Effector memory CD4-positive, alpha-beta T cell (primary cell): ENCODE measurements at regions not wholly inside any gene's neighbourhood (a gene's known extent, or its start where the extent isn't known, plus 50 kb on each side); places are given as distances from the start of the nearest gene placed in this dataset.

Experiments
- DNase-seq, 3 donors: peaks; one replicate each; pipeline ENCODE4 v3.0.0-alpha.2; 2020
- H3K27ac ChIP-seq: 2 replicates; pipeline ENCODE4 v1.7.0; 2013; ENCODE audit warnings: mild to moderate bottlenecking, low read length, moderate library complexity; ENCODE audit not compliant: insufficient read depth, poor library complexity, severe bottlenecking
- H3K27me3 ChIP-seq: replicated peaks from 2 replicates; pipeline ENCODE4 v1.7.0; 2013; ENCODE audit warnings: mild to moderate bottlenecking, low read length; ENCODE audit not compliant: insufficient read depth, control insufficient read depth, poor library complexity, severe bottlenecking
- H3K36me3 ChIP-seq: 2 replicates; pipeline ENCODE4 v1.7.0; 2013; ENCODE audit warnings: mild to moderate bottlenecking, low read length, moderate library complexity; ENCODE audit not compliant: control insufficient read depth, insufficient read depth
- H3K4me1 ChIP-seq: 2 replicates; pipeline ENCODE4 v1.7.0; 2013; ENCODE audit warnings: low read length, mild to moderate bottlenecking; ENCODE audit not compliant: control insufficient read depth, insufficient read depth, poor library complexity, severe bottlenecking
- H3K4me3 ChIP-seq: 2 replicates; pipeline ENCODE4 v1.7.0; 2013; ENCODE audit warnings: low read length, low read depth, mild to moderate bottlenecking; ENCODE audit not compliant: insufficient read depth, poor library complexity, severe bottlenecking
- H3K9me3 ChIP-seq: 2 replicates; pipeline ENCODE4 v1.7.0; 2013; ENCODE audit warnings: mild to moderate bottlenecking, low read length, moderate library complexity; ENCODE audit not compliant: control insufficient read depth

- H3K4me1 ChIP-seq, result no peaks in the 10 kb centered on the region
- no peak for DNase-seq
- no peak overlapping the region for H3K4me3 ChIP-seq
- no peaks in the 10 kb centered on the region for H3K27me3 ChIP-seq
- H3K36me3 ChIP-seq, result no peaks in the 10 kb centered on the region
- no peak overlapping the region for H3K27ac ChIP-seq
- no peaks in the 10 kb centered on the region for H3K9me3 ChIP-seq
Measured at GRCh38 chr11:88406876-88407275, 69.3 kb upstream of the CTSC start.

- Histone ChIP-seq H3K36me3 (no peaks in the 10 kb centered on the region), H3K9me3 (no peaks in the 10 kb centered on the region), H3K27ac (no peak overlapping the region), H3K27me3 (no peaks in the 10 kb centered on the region), H3K4me1 (no peaks in the 10 kb centered on the region), H3K4me3 (no peak overlapping the region)
- DNase-seq, result no peak
Measured at GRCh38 chr11:88405853-88406252, 68.3 kb upstream of the CTSC start.

GRCh38 chr11:88404932-88405710, 67.6 kb upstream of the CTSC start:
- no peak overlapping the region for H3K27ac ChIP-seq
- H3K4me1 ChIP-seq, result no peaks in the 10 kb centered on the region
- H3K4me3 ChIP-seq, result no peak overlapping the region
- no peaks in the 10 kb centered on the region for H3K9me3 ChIP-seq
- no peak for DNase-seq
- no peaks in the 10 kb centered on the region for H3K27me3 ChIP-seq
- H3K36me3 ChIP-seq, result no peaks in the 10 kb centered on the region

GRCh38 chr11:88404391-88404790, 66.9 kb upstream of the CTSC start:
- no peak overlapping the region for H3K27ac ChIP-seq
- no peaks in the 10 kb centered on the region for H3K4me1 ChIP-seq
- no peak overlapping the region for H3K4me3 ChIP-seq
- no peaks in the 10 kb centered on the region for H3K9me3 ChIP-seq
- no peaks in the 10 kb centered on the region for H3K36me3 ChIP-seq
- no peaks in the 10 kb centered on the region for H3K27me3 ChIP-seq
- DNase-seq, result no peak

GRCh38 chr11:88402784-88403183, 65.2 kb upstream of the CTSC start:
- Histone ChIP-seq H3K27ac (no peak overlapping the region), H3K9me3 (no peaks in the 10 kb centered on the region), H3K27me3 (no peaks in the 10 kb centered on the region), H3K4me1 (no peaks in the 10 kb centered on the region), H3K36me3 (no peaks in the 10 kb centered on the region), H3K4me3 (no peak overlapping the region)
- DNase-seq, result no peak

GRCh38 chr11:88402192-88402715, 64.7 kb upstream of the CTSC start:
- Histone ChIP-seq H3K27me3 (no peaks in the 10 kb centered on the region), H3K36me3 (no peaks in the 10 kb centered on the region), H3K27ac (no peak overlapping the region), H3K9me3 (no peaks in the 10 kb centered on the region), H3K4me1 (no peaks in the 10 kb centered on the region), H3K4me3 (no peak overlapping the region)
- no peak for DNase-seq

GRCh38 chr11:88398791-88399570, 61.4 kb upstream of the CTSC start:
- H3K27ac ChIP-seq, result no peak overlapping the region
- no peak overlapping the region for H3K4me3 ChIP-seq
- H3K9me3 ChIP-seq, result no peaks in the 10 kb centered on the region
- no peaks in the 10 kb centered on the region for H3K36me3 ChIP-seq
- H3K4me1 ChIP-seq, result no peaks in the 10 kb centered on the region
- H3K27me3 ChIP-seq, result no peaks in the 10 kb centered on the region
- DNase-seq, result no peak

GRCh38 chr11:88398372-88398771, 60.8 kb upstream of the CTSC start:
- no peaks in the 10 kb centered on the region for H3K27me3 ChIP-seq
- H3K27ac ChIP-seq, result no peak overlapping the region
- no peaks in the 10 kb centered on the region for H3K9me3 ChIP-seq
- DNase-seq, result no peak
- no peaks in the 10 kb centered on the region for H3K4me1 ChIP-seq
- H3K4me3 ChIP-seq, result no peak overlapping the region
- H3K36me3 ChIP-seq, result no peaks in the 10 kb centered on the region

GRCh38 chr11:88390254-88390653, 52.7 kb upstream of the CTSC start:
- Histone ChIP-seq H3K36me3 (no peaks in the 10 kb centered on the region), H3K27me3 (no peaks in the 10 kb centered on the region), H3K27ac (no peak overlapping the region), H3K9me3 (no peaks in the 10 kb centered on the region), H3K4me1 (no peaks in the 10 kb centered on the region), H3K4me3 (no peak overlapping the region)
- no peak for DNase-seq

- Histone ChIP-seq H3K27me3 (no peaks in the 10 kb centered on the region), H3K4me3 (no peak overlapping the region), H3K27ac (no peak overlapping the region), H3K9me3 (no peaks in the 10 kb centered on the region), H3K4me1 (no peaks in the 10 kb centered on the region), H3K36me3 (no peaks in the 10 kb centered on the region)
- DNase-seq, result no peak
Measured at GRCh38 chr11:88387957-88388356, 50.4 kb upstream of the CTSC start.
